HepG2 (cell line): ENCODE measurements at regions not wholly inside any gene's neighbourhood (a gene's known extent, or its start where the extent isn't known, plus 50 kb on each side); places are given as distances from the start of the nearest gene placed in this dataset.

ENCODE experiments used
- CREM ChIP-seq, 2 experiments: sonication (generic) in 1 of 2; formaldehyde crosslinking in 1 of 2; IDR thresholded peaks; 2 replicates each; pipeline versions ENCODE4 v1.4.0 to v1.6.1; 2016 to 2020; ENCODE audit warnings: antibody characterized with exemption in 1 of 2, mild to moderate bottlenecking in 1 of 2, missing genetic modification reagents in 1 of 2
- EP300 ChIP-seq, 3 experiments: sonication (generic) in 1 of 3; formaldehyde crosslinking in 1 of 3; IDR thresholded peaks; 2 replicates each; pipeline versions ENCODE4 v1.5.1 to v1.6.1; 2011 to 2020; ENCODE audit warnings: low read depth in 2 of 3, low read length in 2 of 3, borderline replicate concordance in 1 of 3, improper control_type of control experiment in 1 of 3, mild to moderate bottlenecking in 1 of 3, missing genetic modification reagents in 1 of 3, moderate library complexity in 1 of 3
- LCORL ChIP-seq, 2 experiments: fragments of 450-650 bp in 1 of 2; sonication (generic) in 1 of 2; formaldehyde crosslinking in 1 of 2; IDR thresholded peaks; 2 replicates each; pipeline versions ENCODE4 v1.5.0 to v1.6.1; 2017 to 2020; ENCODE audit warnings: antibody characterized with exemption in 1 of 2, missing genetic modification reagents in 1 of 2
- NRL ChIP-seq: sonication (generic); formaldehyde crosslinking; IDR thresholded peaks from 2 replicates; pipeline ENCODE4 v1.5.0; 2020; ENCODE audit warnings: missing genetic modification reagents, mild to moderate bottlenecking, moderate library complexity, borderline replicate concordance
- POLR2AphosphoS5 ChIP-seq: IDR thresholded peaks from 2 replicates; pipeline ENCODE4 v1.6.1; 2012; ENCODE audit warnings: low read depth, low read length
- RELA ChIP-seq: sonication (generic); formaldehyde crosslinking; IDR thresholded peaks from 2 replicates; pipeline ENCODE4 v1.4.0; 2020; ENCODE audit warnings: missing genetic modification reagents
- SP140L ChIP-seq: sonication (generic); formaldehyde crosslinking; IDR thresholded peaks from 2 replicates; pipeline ENCODE4 v1.4.0; 2020; ENCODE audit warnings: missing genetic modification reagents, borderline replicate concordance
- TCF7 ChIP-seq: sonication (generic); IDR thresholded peaks from 2 replicates; pipeline ENCODE4 v1.6.1; 2016; ENCODE audit warnings: antibody characterized with exemption, low read depth
- TGIF2 ChIP-seq: IDR thresholded peaks from 2 replicates; pipeline ENCODE4 v1.6.1; 2016; ENCODE audit warnings: control low read depth, missing compliant biosample characterization
- ZFP36 ChIP-seq: fragments of 150-350 bp; IDR thresholded peaks from 2 replicates; pipeline ENCODE4 v1.6.1; 2018; ENCODE audit warnings: borderline replicate concordance, low read length, low read depth; ENCODE audit not compliant: partially characterized antibody
- ZFYVE20 ChIP-seq: sonication (generic); formaldehyde crosslinking; IDR thresholded peaks from 2 replicates; pipeline ENCODE4 v1.8.0; 2023; ENCODE audit warnings: low read depth, mild to moderate bottlenecking, moderate library complexity, missing genetic modification reagents, borderline replicate concordance
- ZNF292 ChIP-seq: sonication (generic); formaldehyde crosslinking; IDR thresholded peaks from 2 replicates; pipeline ENCODE4 v1.8.1; 2022; ENCODE audit warnings: mild to moderate bottlenecking, low read depth, missing genetic modification reagents, borderline replicate concordance
- ZNF607 ChIP-seq: sonication (generic); formaldehyde crosslinking; IDR thresholded peaks from 2 replicates; pipeline ENCODE4 v1.5.1; 2020; ENCODE audit warnings: missing genetic modification reagents, mild to moderate bottlenecking, borderline replicate concordance
- TF ChIP-seq, protein P1 (sequence below): sonication (generic); formaldehyde crosslinking; IDR thresholded peaks from 2 replicates; pipeline ENCODE4 v1.4.0; 2020; ENCODE audit warnings: mild to moderate bottlenecking, missing genetic modification reagents
- TF ChIP-seq, protein P2 (sequence below), 2 experiments: IDR thresholded peaks; 2 replicates each; pipeline ENCODE4 v1.6.1; 2011 to 2012; ENCODE audit warnings: low read length in 2 of 2, borderline replicate concordance in 1 of 2, low read depth in 1 of 2, mild to moderate bottlenecking in 1 of 2, moderate library complexity in 1 of 2
- TF ChIP-seq, protein P3 (sequence below): sonication (generic); formaldehyde crosslinking; IDR thresholded peaks from 2 replicates; pipeline ENCODE4 v1.4.0; 2020; ENCODE audit warnings: mild to moderate bottlenecking, missing genetic modification reagents
- TF ChIP-seq, protein P4 (sequence below): IDR thresholded peaks from 2 replicates; pipeline ENCODE4 v1.6.1; 2016; ENCODE audit warnings: missing genetic modification reagents, missing compliant biosample characterization
- TF ChIP-seq, protein P5 (sequence below): sonication (generic); formaldehyde crosslinking; IDR thresholded peaks from 2 replicates; pipeline ENCODE4 v1.4.0; 2020; ENCODE audit warnings: missing genetic modification reagents, borderline replicate concordance

DNA sequence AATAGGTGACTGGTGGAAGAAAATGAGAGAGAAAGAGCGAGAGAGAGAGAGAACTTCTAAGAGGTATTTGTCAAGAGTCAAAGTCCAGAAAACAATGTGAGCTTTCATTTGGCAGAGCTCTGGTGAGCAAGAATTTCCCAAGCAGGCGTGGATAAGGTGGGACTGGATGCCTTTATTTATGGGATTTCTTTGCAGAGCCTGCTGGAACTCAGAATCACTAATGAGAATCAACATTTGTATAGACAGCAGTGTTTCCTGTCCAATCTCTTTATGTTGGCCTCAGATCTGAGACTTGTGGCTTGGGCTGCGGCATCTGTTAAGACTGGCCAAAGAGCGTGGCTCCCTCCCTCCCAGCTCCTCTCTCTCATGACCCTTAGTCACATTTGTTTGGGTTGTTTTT lies 67.9 kb upstream of the TBL1X start (continued):
- TF ChIP-seq, protein P1, sequence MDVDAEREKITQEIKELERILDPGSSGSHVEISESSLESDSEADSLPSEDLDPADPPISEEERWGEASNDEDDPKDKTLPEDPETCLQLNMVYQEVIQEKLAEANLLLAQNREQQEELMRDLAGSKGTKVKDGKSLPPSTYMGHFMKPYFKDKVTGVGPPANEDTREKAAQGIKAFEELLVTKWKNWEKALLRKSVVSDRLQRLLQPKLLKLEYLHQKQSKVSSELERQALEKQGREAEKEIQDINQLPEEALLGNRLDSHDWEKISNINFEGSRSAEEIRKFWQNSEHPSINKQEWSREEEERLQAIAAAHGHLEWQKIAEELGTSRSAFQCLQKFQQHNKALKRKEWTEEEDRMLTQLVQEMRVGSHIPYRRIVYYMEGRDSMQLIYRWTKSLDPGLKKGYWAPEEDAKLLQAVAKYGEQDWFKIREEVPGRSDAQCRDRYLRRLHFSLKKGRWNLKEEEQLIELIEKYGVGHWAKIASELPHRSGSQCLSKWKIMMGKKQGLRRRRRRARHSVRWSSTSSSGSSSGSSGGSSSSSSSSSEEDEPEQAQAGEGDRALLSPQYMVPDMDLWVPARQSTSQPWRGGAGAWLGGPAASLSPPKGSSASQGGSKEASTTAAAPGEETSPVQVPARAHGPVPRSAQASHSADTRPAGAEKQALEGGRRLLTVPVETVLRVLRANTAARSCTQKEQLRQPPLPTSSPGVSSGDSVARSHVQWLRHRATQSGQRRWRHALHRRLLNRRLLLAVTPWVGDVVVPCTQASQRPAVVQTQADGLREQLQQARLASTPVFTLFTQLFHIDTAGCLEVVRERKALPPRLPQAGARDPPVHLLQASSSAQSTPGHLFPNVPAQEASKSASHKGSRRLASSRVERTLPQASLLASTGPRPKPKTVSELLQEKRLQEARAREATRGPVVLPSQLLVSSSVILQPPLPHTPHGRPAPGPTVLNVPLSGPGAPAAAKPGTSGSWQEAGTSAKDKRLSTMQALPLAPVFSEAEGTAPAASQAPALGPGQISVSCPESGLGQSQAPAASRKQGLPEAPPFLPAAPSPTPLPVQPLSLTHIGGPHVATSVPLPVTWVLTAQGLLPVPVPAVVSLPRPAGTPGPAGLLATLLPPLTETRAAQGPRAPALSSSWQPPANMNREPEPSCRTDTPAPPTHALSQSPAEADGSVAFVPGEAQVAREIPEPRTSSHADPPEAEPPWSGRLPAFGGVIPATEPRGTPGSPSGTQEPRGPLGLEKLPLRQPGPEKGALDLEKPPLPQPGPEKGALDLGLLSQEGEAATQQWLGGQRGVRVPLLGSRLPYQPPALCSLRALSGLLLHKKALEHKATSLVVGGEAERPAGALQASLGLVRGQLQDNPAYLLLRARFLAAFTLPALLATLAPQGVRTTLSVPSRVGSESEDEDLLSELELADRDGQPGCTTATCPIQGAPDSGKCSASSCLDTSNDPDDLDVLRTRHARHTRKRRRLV (CRISPR knock-in tag): no peak
- TF ChIP-seq NRL (CRISPR knock-in tag): no peak
- TF ChIP-seq ZFYVE20 (CRISPR knock-in tag): no peak
- no peak for TF ChIP-seq POLR2AphosphoS5
- no peak for TF ChIP-seq TGIF2 (CRISPR knock-in tag)
- TF ChIP-seq TCF7: peak; percentile 38; the same call in 1 of the 2 replicates
- TF ChIP-seq LCORL (IDR thresholded peaks at IDR 0.05): no peak
- no peak for TF ChIP-seq LCORL (CRISPR knock-in tag; IDR thresholded peaks at IDR 0.05)
- TF ChIP-seq CREM (IDR thresholded peaks at IDR 0.05): peak; percentile 41; the same call in 1 of the 2 replicates
- TF ChIP-seq CREM (CRISPR knock-in tag; IDR thresholded peaks at IDR 0.05): no peak
- TF ChIP-seq EP300 (IDR thresholded peaks at IDR 0.05; ENCODE audit: low read depth in 2 of 2, low read length in 2 of 2): peak in 1 of 2 experiments; percentile 23; a peak in 1 of 4 replicates
- TF ChIP-seq EP300 (CRISPR knock-in tag; IDR thresholded peaks at IDR 0.05; ENCODE audit: borderline replicate concordance): no peak
- no peak for TF ChIP-seq ZNF607 (CRISPR knock-in tag)
- no peak for TF ChIP-seq RELA (CRISPR knock-in tag)
- TF ChIP-seq ZFP36: no peak
- TF ChIP-seq SP140L (CRISPR knock-in tag): no peak
- TF ChIP-seq, protein P2, sequence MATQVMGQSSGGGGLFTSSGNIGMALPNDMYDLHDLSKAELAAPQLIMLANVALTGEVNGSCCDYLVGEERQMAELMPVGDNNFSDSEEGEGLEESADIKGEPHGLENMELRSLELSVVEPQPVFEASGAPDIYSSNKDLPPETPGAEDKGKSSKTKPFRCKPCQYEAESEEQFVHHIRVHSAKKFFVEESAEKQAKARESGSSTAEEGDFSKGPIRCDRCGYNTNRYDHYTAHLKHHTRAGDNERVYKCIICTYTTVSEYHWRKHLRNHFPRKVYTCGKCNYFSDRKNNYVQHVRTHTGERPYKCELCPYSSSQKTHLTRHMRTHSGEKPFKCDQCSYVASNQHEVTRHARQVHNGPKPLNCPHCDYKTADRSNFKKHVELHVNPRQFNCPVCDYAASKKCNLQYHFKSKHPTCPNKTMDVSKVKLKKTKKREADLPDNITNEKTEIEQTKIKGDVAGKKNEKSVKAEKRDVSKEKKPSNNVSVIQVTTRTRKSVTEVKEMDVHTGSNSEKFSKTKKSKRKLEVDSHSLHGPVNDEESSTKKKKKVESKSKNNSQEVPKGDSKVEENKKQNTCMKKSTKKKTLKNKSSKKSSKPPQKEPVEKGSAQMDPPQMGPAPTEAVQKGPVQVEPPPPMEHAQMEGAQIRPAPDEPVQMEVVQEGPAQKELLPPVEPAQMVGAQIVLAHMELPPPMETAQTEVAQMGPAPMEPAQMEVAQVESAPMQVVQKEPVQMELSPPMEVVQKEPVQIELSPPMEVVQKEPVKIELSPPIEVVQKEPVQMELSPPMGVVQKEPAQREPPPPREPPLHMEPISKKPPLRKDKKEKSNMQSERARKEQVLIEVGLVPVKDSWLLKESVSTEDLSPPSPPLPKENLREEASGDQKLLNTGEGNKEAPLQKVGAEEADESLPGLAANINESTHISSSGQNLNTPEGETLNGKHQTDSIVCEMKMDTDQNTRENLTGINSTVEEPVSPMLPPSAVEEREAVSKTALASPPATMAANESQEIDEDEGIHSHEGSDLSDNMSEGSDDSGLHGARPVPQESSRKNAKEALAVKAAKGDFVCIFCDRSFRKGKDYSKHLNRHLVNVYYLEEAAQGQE (IDR thresholded peaks at IDR 0.05; ENCODE audit: borderline replicate concordance in 1 of 2, low read depth in 1 of 2, low read length in 2 of 2): no peak
- TF ChIP-seq, protein P3, sequence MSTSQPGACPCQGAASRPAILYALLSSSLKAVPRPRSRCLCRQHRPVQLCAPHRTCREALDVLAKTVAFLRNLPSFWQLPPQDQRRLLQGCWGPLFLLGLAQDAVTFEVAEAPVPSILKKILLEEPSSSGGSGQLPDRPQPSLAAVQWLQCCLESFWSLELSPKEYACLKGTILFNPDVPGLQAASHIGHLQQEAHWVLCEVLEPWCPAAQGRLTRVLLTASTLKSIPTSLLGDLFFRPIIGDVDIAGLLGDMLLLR (CRISPR knock-in tag): no peak
- TF ChIP-seq, protein P4, sequence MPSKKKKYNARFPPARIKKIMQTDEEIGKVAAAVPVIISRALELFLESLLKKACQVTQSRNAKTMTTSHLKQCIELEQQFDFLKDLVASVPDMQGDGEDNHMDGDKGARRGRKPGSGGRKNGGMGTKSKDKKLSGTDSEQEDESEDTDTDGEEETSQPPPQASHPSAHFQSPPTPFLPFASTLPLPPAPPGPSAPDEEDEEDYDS (CRISPR knock-in tag): no peak
- no peak for TF ChIP-seq ZNF292 (CRISPR knock-in tag)
- TF ChIP-seq, protein P5, sequence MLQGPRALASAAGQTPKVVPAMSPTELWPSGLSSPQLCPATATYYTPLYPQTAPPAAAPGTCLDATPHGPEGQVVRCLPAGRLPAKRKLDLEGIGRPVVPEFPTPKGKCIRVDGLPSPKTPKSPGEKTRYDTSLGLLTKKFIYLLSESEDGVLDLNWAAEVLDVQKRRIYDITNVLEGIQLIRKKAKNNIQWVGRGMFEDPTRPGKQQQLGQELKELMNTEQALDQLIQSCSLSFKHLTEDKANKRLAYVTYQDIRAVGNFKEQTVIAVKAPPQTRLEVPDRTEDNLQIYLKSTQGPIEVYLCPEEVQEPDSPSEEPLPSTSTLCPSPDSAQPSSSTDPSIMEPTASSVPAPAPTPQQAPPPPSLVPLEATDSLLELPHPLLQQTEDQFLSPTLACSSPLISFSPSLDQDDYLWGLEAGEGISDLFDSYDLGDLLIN (CRISPR knock-in tag): no peak
